ENCODE measurements at regions not wholly inside any gene's neighbourhood (a gene's known extent, or its start where the extent isn't known, plus 50 kb on each side); places are given as distances from the start of the nearest gene placed in this dataset.

- no peak for TF ChIP-seq CTCF (IDR thresholded peaks at IDR 0.05)
- TF ChIP-seq POLR2A (IDR thresholded peaks at IDR 0.05): no peak
Observed at GRCh38 chr6:137723273-137724017, 143.6 kb upstream of the TNFAIP3 start.

Data from heart left ventricle (tissue), 13 donors.